CD1c-positive myeloid dendritic cell (primary cell): ENCODE measurements at regions not wholly inside any gene's neighbourhood (a gene's known extent, or its start where the extent isn't known, plus 50 kb on each side); places are given as distances from the start of the nearest gene placed in this dataset.

Experiments
- DNase-seq: peaks from one replicate; pipeline ENCODE4 v3.0.0-alpha.2; 2016; ENCODE audit errors: extremely low spot score

DNA sequence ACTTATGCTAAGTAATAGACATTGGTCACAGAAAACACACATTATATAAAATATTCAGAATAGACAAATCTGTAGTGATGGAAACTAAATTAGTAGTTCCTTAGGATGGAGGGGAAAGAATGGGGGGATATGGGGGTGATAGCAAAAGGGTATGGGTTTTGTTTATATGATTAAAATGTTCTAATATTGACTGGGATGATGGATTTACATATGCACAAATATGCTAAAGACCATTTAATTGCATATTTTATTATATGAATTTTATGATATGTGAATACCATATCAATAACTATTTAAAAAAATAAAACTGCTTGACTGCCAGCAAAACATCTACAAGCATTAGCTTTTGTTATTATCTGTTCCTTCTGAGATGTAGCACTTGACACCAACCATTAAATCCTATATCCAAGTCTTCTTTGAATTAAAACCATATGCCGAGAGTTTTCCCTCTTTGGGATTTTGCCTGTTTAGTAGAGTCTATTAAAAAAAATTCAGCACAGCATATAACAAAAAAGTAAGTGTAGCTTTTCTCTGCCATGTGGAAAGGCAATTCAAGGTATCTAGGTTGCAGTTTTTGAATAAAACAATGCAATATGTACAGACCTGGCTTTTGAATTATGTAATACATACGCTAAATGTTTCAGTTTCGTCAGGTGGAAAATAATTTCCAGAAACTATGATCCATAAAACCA is 2584.1 kb upstream of the PCDH20 start:
- no peak for DNase-seq

DNA sequence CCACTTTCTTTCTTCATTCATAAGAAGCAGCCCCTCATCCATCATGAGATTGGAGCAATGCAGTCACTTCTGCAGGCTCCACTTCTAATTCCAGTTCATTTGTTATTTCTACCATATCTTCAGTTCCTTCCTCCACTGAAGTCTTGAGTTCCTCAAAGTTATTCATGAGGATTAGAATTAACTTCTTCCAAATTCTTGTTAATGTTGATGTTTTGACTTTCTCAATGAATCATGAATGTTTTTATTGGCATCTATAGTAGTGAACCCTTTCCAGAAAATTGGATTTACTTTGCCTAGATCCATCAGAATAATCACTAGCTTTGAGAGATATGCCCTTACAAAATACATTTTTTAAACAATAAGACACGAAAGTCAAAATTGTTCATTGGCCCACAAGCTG is 2567.7 kb upstream of the PCDH20 start:
- no peak for DNase-seq

GRCh38 chr13:63979951-63980350 is 2564.3 kb upstream of the PCDH20 start:
- no peak for DNase-seq

DNA sequence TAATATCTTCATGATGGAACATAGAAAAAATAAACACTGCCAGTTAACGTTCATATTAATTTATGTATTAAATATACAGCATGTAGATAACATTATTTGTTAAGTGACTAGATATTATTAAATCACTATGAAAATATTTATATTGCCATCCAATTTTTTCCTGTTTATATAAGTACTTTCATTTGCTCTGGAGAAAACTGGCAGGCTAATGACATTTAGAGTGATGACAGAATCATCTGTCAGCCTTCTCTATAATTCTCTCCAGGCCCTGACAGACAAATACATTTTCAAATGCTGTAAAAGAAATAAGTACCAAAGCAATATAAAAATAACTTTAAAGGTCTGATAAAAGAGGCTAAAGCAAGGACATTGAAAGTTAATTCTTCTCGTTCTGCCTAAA is 2556.7 kb upstream of the PCDH20 start:
- DNase-seq = no peak

GRCh38 chr13:63954683-63955082 is 2539.0 kb upstream of the PCDH20 start:
- DNase-seq = no peak

DNA sequence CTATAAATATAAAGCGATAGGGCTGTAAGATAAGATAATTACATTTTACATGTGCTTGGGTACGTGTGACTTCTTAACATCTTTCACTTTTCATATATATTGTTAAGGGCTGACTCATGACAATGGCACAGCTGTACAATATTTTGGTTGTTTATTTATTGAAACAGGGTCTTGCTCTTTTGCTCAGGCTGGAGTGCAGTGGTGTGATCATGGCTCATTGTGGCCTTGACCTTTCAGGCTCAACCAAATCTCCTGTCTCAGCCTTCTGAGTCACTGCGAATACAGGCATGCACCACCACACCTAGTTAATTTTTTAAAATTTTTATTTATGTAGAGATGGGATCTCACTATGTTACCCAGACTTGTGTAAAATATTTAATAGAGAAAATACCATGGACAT is 2532.4 kb upstream of the PCDH20 start:
- DNase-seq = no peak

DNA sequence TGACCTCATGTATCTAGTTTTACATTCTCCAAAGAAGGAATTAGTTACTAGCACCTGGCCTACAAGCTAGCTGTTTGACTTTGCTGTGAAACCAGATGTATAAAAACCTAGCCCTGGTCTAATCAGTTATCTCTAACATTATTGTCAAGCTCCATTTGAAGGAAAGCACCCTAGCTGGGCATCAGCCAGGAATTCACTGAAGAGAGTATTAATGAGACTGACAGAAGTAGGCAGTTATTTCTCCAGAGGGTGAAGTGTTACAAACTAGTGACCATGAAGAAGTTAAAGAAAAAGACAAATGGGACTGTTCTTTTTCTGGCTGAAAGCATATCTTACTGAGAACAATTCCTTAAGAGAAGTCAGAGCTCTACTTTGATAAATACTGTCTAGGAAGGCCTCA is 2529.3 kb upstream of the PCDH20 start:
- no peak for DNase-seq

DNA sequence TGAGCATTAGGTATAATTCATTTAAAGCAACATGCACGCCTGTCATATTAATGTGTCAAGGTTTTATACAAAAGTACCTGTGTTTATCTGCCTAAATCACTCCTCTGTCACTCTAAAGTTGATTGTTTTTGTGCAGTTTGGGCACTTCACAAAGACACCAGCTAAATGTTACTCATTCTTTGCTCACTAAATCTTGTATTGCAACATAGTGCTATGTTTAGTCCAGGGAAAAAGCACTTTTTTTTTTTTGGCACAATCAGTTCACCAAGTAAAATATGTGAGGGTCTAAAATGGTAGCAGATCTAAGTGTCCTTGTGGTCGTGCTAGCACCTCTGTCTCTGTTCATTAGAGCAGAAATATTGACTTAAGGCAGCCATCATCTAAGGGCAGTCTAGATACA is 2526.7 kb upstream of the PCDH20 start:
- DNase-seq = no peak

DNA sequence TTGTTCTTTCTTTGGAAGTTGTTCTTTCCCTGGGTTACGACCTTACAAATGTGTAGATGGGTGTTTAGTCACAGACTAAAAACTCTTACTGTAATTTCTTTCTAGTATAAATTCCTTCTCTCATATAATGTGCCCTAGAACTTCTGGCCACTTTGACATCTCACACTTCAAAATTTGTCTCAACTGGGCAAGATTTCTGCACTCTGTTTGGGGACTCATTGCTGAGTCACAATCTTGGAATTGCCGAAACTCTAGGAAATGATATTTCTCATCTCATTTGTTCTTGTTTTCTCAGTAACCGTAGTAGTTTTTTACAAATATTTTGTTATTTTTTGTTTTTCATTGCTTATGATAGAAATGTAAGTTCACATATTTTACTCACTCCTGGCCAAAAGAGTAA is 2523.2 kb upstream of the PCDH20 start:
- no peak for DNase-seq

DNA sequence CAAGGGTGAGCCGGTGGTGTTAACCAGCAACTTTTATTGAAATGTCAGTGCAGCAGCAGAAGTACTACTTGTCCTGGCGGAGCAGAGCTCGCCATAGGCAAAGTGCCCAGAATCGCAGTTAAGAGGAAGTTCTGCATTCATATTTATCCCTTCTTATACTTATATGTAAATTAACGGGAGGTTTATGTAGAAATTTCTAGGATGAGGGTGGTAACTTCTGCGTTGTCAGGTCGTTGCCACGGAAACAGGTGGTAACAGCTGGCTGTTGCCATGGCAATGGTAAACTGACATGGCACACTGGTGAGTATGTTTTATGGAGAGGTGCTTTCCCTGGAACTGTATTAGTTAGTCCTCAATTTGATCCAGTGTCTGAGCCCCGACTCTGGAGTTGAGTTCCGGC is 2494.9 kb upstream of the PCDH20 start:
- DNase-seq = no peak

DNA sequence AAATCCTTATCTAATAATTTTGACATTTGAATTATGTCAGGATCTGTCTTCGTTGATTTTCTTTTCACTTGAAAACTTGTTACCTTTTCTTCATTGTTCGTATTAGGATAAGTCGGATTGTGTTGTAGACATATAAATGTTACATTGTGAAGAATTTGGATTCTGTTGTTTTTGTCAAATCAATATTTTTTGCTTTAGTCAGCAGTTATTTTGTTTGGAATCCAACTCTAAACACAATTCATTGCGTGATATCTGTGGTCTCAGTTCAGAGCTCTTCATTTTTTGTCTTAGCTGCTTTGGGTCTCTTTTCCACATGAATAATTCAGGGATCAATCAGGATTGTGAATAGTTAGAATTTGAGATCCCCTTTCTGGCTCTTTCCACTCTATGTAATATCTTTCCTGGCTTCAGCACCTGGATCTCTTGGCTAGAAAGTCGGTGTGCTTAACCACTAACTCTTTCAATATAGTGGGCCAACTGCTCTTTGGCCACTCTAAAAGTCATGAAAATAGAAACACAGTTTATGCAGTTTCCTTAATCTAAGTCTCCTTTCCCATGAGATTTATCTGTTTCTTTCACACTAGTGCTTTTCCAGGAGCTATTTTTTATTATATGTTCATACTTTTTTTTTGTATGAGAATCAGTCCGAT is 2494.2 kb upstream of the PCDH20 start:
- DNase-seq = no peak

- DNase-seq = no peak
These were observed 2486.5 kb upstream of the PCDH20 start for GRCh38 chr13:63902141-63902540.

DNA sequence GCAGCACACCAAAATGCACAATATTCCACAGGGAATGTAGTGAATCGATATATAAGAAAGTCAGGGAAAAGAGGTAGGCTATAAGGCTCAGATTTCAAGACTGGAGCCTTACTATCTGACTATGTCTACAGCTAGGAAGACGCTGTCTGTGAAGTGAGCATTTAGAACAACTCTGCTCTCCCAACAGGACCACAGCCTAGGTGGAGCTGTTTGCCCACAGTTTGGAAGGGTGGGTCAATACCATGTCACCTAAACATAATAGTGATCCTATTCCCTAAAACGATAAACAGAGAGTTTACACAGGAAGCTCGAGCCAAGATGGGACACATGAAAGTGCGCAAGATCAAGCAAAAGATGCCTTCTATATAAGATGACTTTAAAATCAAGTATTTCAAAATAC is 2486.0 kb upstream of the PCDH20 start:
- no peak for DNase-seq

- no peak for DNase-seq
These were observed 2484.8 kb upstream of the PCDH20 start for GRCh38 chr13:63900406-63900805.

- no peak for DNase-seq
These were observed 2480.7 kb upstream of the PCDH20 start for GRCh38 chr13:63896321-63896720.

GRCh38 chr13:63882052-63882451 is 2466.4 kb upstream of the PCDH20 start:
- DNase-seq = no peak

DNA sequence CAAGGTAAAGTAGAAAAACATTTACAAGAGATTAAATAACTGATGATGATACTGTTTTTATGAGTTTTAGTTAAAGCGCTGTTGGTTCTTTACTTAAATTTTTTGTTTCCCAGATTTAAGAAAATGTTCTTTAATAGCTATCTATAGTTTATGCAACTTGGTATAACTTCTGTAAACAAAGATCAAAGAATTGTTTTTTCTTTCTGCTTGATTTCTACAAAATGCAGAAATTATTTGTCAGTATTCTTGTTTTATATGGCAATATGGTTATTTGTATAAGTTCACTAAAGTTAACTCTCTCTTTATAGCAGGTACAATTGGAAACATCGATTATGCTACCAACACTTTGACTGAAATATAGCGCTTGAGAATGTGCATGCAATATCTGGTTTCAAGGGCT is 2465.1 kb upstream of the PCDH20 start:
- no peak for DNase-seq

GRCh38 chr13:63873936-63874335 is 2458.3 kb upstream of the PCDH20 start:
- no peak for DNase-seq

DNA sequence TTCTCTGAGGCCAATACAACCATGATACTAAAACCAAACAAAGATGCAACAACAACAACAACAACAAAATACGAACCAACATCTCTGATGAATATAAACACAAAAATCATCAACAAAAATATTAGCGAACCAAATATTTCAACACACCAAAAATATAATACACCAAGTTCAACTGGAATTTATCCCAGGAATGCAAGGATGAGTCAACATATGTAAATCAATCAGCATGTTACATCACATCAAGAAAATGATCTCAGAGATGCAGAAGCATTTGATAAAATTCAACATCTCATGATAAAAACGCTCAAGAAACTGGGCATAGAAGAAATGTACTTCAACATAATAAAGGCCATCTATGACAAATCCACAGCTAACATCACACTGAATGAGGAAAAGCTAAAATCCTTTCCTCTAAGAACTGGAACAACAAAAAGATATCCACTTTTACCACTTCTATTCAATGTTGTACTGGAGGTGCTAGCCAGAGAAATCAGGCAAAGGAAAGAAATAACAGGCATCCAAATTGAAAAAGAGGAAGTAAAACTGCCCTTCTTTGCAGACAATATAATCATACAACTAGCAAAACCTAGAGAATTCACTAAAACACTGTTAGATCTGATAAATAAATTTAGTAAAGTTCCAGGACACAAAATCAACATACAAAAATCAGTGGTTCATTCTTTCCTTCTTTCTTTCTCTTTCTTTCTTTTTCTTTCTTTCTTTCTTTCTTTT is 2448.7 kb upstream of the PCDH20 start:
- DNase-seq = no peak

DNA sequence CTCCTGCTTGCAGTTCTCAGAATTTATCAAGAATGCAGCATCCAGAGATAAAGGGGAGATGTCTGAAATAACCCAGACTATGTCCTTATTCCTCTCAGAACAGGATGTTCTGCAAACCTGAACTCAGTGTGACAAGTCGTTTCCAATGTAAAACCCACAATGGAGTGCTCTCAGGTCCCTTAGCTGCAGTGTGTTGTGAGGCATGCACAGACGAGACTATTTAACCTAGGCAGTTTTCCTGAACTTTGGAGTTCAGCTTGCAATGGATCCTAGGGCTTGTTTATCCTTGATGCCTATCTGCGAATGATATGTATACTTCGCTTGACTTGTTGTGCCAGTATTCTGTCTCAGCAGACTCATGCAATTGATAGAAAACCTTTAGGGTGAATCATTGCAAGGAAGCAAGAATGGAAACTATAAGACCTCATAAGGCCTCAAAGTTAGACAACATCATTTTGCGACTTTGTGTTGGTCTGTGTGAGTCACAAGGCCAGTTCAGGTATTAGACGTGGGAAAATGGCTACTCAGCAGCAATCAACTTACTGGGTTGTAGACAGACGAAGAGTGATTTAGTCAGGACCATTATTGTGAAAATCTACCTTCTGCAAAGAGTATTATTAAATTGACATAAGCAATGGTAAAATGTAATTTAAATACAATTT is 2439.9 kb upstream of the PCDH20 start:
- no peak for DNase-seq

DNA sequence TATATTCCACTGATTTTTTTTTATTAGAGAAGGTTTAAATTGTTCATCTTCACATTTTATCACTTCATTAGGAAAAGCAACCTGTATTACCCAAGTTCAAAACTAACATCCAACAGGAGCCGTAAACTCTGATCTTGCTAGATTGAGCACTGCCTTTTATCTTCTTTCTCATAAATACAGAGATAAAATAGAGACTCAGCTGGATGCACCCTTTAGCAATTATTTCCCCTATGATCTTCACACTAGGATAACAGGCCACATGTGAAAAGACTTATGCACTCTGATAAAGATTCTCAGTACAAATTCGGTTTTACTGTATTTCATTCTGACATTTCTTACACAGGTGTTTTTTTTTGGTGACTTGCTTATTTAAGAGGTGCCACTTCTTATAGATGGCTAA is 2438.2 kb upstream of the PCDH20 start:
- DNase-seq = no peak

- DNase-seq = no peak
These were observed 2435.9 kb upstream of the PCDH20 start for GRCh38 chr13:63851526-63851925.
